IPS DF 4.7 (cell line): ENCODE measurements at regions not wholly inside any gene's neighbourhood (a gene's known extent, or its start where the extent isn't known, plus 50 kb on each side); places are given as distances from the start of the nearest gene placed in this dataset.
"Not testable (repeated sequence)": the region's sequence is repeated elsewhere in the genome, so short reads cannot be mapped to it uniquely, and the experiment has no call there.

ENCODE experiments used
- DNase-seq: peaks from one replicate; pipeline ENCODE4 v3.0.0-alpha.2; 2013; ENCODE audit warnings: low spot score; ENCODE audit errors: extremely low read depth

- DNase-seq: no peak
Measured at GRCh38 chr15:29511663-29512062, 242.0 kb upstream of the NSMCE3 start.

GRCh38 chr15:29505535-29505934, 235.9 kb upstream of the NSMCE3 start:
- DNase-seq: not testable (repeated sequence)

- DNase-seq: no peak
Measured at GRCh38 chr15:29490747-29491471, 221.3 kb upstream of the NSMCE3 start.

GRCh38 chr15:29480949-29481348, 211.3 kb upstream of the NSMCE3 start:
- DNase-seq: no peak

GRCh38 chr15:29480278-29480677, 210.7 kb upstream of the NSMCE3 start:
- DNase-seq: no peak

GRCh38 chr15:29477256-29477655, 207.6 kb upstream of the NSMCE3 start:
- no peak for DNase-seq

- no peak for DNase-seq
Measured at GRCh38 chr15:29476503-29477080, 207.0 kb upstream of the NSMCE3 start.

GRCh38 chr15:29475096-29475495, 205.5 kb upstream of the NSMCE3 start:
- DNase-seq: no peak

- no peak for DNase-seq
Measured at GRCh38 chr15:29473621-29474105, 204.0 kb upstream of the NSMCE3 start.

- no peak for DNase-seq
Measured at GRCh38 chr15:29472901-29473445, 203.4 kb upstream of the NSMCE3 start.

GRCh38 chr15:29471757-29472156, 202.1 kb upstream of the NSMCE3 start:
- DNase-seq: no peak

GRCh38 chr15:29471306-29471705, 201.7 kb upstream of the NSMCE3 start:
- no peak for DNase-seq

GRCh38 chr15:29470794-29471193, 201.2 kb upstream of the NSMCE3 start:
- no peak for DNase-seq

- no peak for DNase-seq
Measured at GRCh38 chr15:29470311-29470710, 200.7 kb upstream of the NSMCE3 start.

- DNase-seq: no peak
Measured at GRCh38 chr15:29468899-29469298, 199.3 kb upstream of the NSMCE3 start.

GRCh38 chr15:29467091-29467490, 197.5 kb upstream of the NSMCE3 start:
- no peak for DNase-seq

- DNase-seq: no peak
Measured at GRCh38 chr15:29466292-29466691, 196.7 kb upstream of the NSMCE3 start.

- no peak for DNase-seq
Measured at GRCh38 chr15:29465816-29466215, 196.2 kb upstream of the NSMCE3 start.

- no peak for DNase-seq
Measured at GRCh38 chr15:29465196-29465595, 195.6 kb upstream of the NSMCE3 start.

GRCh38 chr15:29461877-29462276, 192.3 kb upstream of the NSMCE3 start:
- DNase-seq: no peak

- no peak for DNase-seq
Measured at GRCh38 chr15:29458361-29458760, 188.7 kb upstream of the NSMCE3 start.

GRCh38 chr15:29457729-29458128, 188.1 kb upstream of the NSMCE3 start:
- no peak for DNase-seq

GRCh38 chr15:29456964-29457363, 187.3 kb upstream of the NSMCE3 start:
- no peak for DNase-seq
